ENCODE measurements at regions not wholly inside any gene's neighbourhood (a gene's known extent, or its start where the extent isn't known, plus 50 kb on each side); places are given as distances from the start of the nearest gene placed in this dataset.

- no peaks in the 10 kb centered on the region for H3K4me1 ChIP-seq (ENCODE audit: control insufficient read depth in 2 of 3, insufficient read depth in 2 of 3, low read depth in 1 of 3, low read length in 3 of 3)
- no peak overlapping the region for H3K27ac ChIP-seq (ENCODE audit: low read depth in 2 of 2, low read length in 2 of 2)
- TF ChIP-seq CTCF (IDR thresholded peaks at IDR 0.05; ENCODE audit: borderline replicate concordance, extremely low read depth, insufficient read depth): no peak
- DNase-seq (no peak), FAIRE-seq (no peak)
- H3K9ac ChIP-seq (ENCODE audit: low read length in 3 of 3): no peak overlapping the region
- H3K4me3 ChIP-seq (ENCODE audit: low read length in 3 of 3): no peak overlapping the region
- intact Hi-C loops (cut with DNase I): no loop called here
- no peaks in the 10 kb centered on the region for H3K36me3 ChIP-seq (ENCODE audit: control insufficient read depth in 2 of 3, insufficient read depth in 3 of 3, low read length in 3 of 3)
- no peaks in the 10 kb centered on the region for H3K27me3 ChIP-seq (ENCODE audit: control insufficient read depth, insufficient read depth, low read length)
- no peaks in the 10 kb centered on the region for H3K9me3 ChIP-seq (ENCODE audit: control insufficient read depth in 2 of 3, insufficient read depth in 1 of 3, low read length in 3 of 3)
Observed at GRCh38 chr4:131388277-131388676, 1760.8 kb upstream of the PCDH10 start.

GRCh38 chr4:131408102-131408501 lies 1741.0 kb upstream of the PCDH10 start:
- Histone ChIP-seq H3K36me3 (ENCODE audit: control insufficient read depth in 2 of 3, insufficient read depth in 3 of 3, low read length in 3 of 3) (no peaks in the 10 kb centered on the region), H3K27ac (ENCODE audit: low read depth in 2 of 2, low read length in 2 of 2) (no peak overlapping the region), H3K27me3 (ENCODE audit: control insufficient read depth, insufficient read depth, low read length) (no peaks in the 10 kb centered on the region), H3K9ac (ENCODE audit: low read length in 3 of 3) (no peak overlapping the region), H3K4me3 (ENCODE audit: low read length in 3 of 3) (no peak overlapping the region), H3K9me3 (ENCODE audit: control insufficient read depth in 2 of 3, insufficient read depth in 1 of 3, low read length in 3 of 3) (no peaks in the 10 kb centered on the region), H3K4me1 (ENCODE audit: control insufficient read depth in 2 of 3, insufficient read depth in 2 of 3, low read depth in 1 of 3, low read length in 3 of 3) (no peaks in the 10 kb centered on the region)
- FAIRE-seq (no peak), DNase-seq (no peak)
- intact Hi-C loops (cut with DNase I): no loop called here
- no peak for TF ChIP-seq CTCF (IDR thresholded peaks at IDR 0.05; ENCODE audit: borderline replicate concordance, extremely low read depth, insufficient read depth)

GRCh38 chr4:131411393-131411792 lies 1737.7 kb upstream of the PCDH10 start:
- Histone ChIP-seq H3K4me3 (ENCODE audit: low read length in 3 of 3) (no peak overlapping the region), H3K9me3 (ENCODE audit: control insufficient read depth in 2 of 3, insufficient read depth in 1 of 3, low read length in 3 of 3) (no peaks in the 10 kb centered on the region), H3K27me3 (ENCODE audit: control insufficient read depth, insufficient read depth, low read length) (no peaks in the 10 kb centered on the region), H3K36me3 (ENCODE audit: control insufficient read depth in 2 of 3, insufficient read depth in 3 of 3, low read length in 3 of 3) (no peaks in the 10 kb centered on the region), H3K9ac (ENCODE audit: low read length in 3 of 3) (no peak overlapping the region), H3K27ac (ENCODE audit: low read depth in 2 of 2, low read length in 2 of 2) (no peak overlapping the region), H3K4me1 (ENCODE audit: control insufficient read depth in 2 of 3, insufficient read depth in 2 of 3, low read depth in 1 of 3, low read length in 3 of 3) (no peaks in the 10 kb centered on the region)
- intact Hi-C loops (cut with DNase I): no loop called here
- no peak for DNase-seq
- FAIRE-seq: no peak
- TF ChIP-seq CTCF (IDR thresholded peaks at IDR 0.05; ENCODE audit: borderline replicate concordance, extremely low read depth, insufficient read depth): no peak

GRCh38 chr4:131419147-131419546 lies 1729.9 kb upstream of the PCDH10 start:
- FAIRE-seq: no peak
- no peaks in the 10 kb centered on the region for H3K27me3 ChIP-seq (ENCODE audit: control insufficient read depth, insufficient read depth, low read length)
- TF ChIP-seq CTCF (IDR thresholded peaks at IDR 0.05; ENCODE audit: borderline replicate concordance, extremely low read depth, insufficient read depth): no peak
- no peak overlapping the region for H3K4me3 ChIP-seq (ENCODE audit: low read length in 3 of 3)
- no peak for DNase-seq
- H3K36me3 ChIP-seq (ENCODE audit: control insufficient read depth in 2 of 3, insufficient read depth in 3 of 3, low read length in 3 of 3): no peaks in the 10 kb centered on the region
- no peak overlapping the region for H3K9ac ChIP-seq (ENCODE audit: low read length in 3 of 3)
- H3K27ac ChIP-seq (ENCODE audit: low read depth in 2 of 2, low read length in 2 of 2): no peak overlapping the region
- H3K4me1 ChIP-seq (ENCODE audit: control insufficient read depth in 2 of 3, insufficient read depth in 2 of 3, low read depth in 1 of 3, low read length in 3 of 3): no peaks in the 10 kb centered on the region
- no peaks in the 10 kb centered on the region for H3K9me3 ChIP-seq (ENCODE audit: control insufficient read depth in 2 of 3, insufficient read depth in 1 of 3, low read length in 3 of 3)
- intact Hi-C loops (cut with DNase I): no loop called here

All from kidney (tissue), 13 donors.